Loucy (cell line): ENCODE measurements at regions not wholly inside any gene's neighbourhood (a gene's known extent, or its start where the extent isn't known, plus 50 kb on each side); places are given as distances from the start of the nearest gene placed in this dataset.

Source experiments
- H2AFZ ChIP-seq: fragments of 200-600 bp; sonication (generic); 2 replicates; pipeline ENCODE4 v1.6.0; 2016; ENCODE audit warnings: antibody characterized with exemption, mild to moderate bottlenecking, low read length, moderate library complexity
- H3F3A ChIP-seq: fragments of 200-600 bp; 2 replicates; pipeline ENCODE4 v1.6.0; 2016; ENCODE audit warnings: antibody characterized with exemption, low read depth, mild to moderate bottlenecking
- H3K27me3 ChIP-seq: fragments of 200-600 bp; sonication (generic); 2 replicates; pipeline ENCODE4 v1.6.1; 2014; ENCODE audit warnings: low read length, mild to moderate bottlenecking; ENCODE audit not compliant: insufficient read depth, poor library complexity, severe bottlenecking
- H3K36me3 ChIP-seq: fragments of 200-600 bp; sonication (generic); 2 replicates; pipeline ENCODE4 v1.6.1; 2016; ENCODE audit warnings: low read length; ENCODE audit not compliant: insufficient read depth
- H3K4me1 ChIP-seq: fragments of 200-600 bp; sonication (generic); 2 replicates; pipeline ENCODE4 v1.5.1; 2014; ENCODE audit warnings: low read length, mild to moderate bottlenecking; ENCODE audit not compliant: insufficient read depth, poor library complexity, severe bottlenecking
- H3K4me2 ChIP-seq: fragments of 200-600 bp; sonication (generic); 2 replicates; pipeline ENCODE4 v1.6.0; 2014; ENCODE audit warnings: antibody characterized with exemption, low read length, low read depth, mild to moderate bottlenecking; ENCODE audit not compliant: poor library complexity, severe bottlenecking
- H3K4me3 ChIP-seq: fragments of 200-600 bp; sonication (generic); 2 replicates; pipeline ENCODE4 v1.5.1; 2014; ENCODE audit warnings: low read length, mild to moderate bottlenecking, mixed read lengths; ENCODE audit not compliant: poor library complexity, severe bottlenecking
- H3K79me2 ChIP-seq: fragments of 200-600 bp; sonication (generic); 2 replicates; pipeline ENCODE4 v1.6.1; 2014; ENCODE audit warnings: low read length; ENCODE audit not compliant: insufficient read depth
- H3K9ac ChIP-seq: fragments of 200-600 bp; sonication (generic); 2 replicates; pipeline ENCODE4 v1.6.0; 2014; ENCODE audit warnings: mild to moderate bottlenecking, low read depth, low read length, moderate library complexity; ENCODE audit not compliant: poor library complexity, severe bottlenecking
- H3K9me2 ChIP-seq: fragments of 200-600 bp; sonication (generic); replicated peaks from 2 replicates; pipeline ENCODE4 v1.6.1; 2016; ENCODE audit warnings: low read depth, low read length, mixed read lengths
- H3K9me3 ChIP-seq: fragments of 200-600 bp; sonication (generic); 2 replicates; pipeline ENCODE4 v1.6.1; 2014; ENCODE audit warnings: mild to moderate bottlenecking, antibody characterized with exemption, low read length, low read depth; ENCODE audit not compliant: insufficient read depth
- H4K20me1 ChIP-seq: fragments of 200-600 bp; sonication (generic); 2 replicates; pipeline ENCODE4 v1.6.0; 2014; ENCODE audit warnings: antibody characterized with exemption, low read length, mild to moderate bottlenecking; ENCODE audit not compliant: insufficient read depth, poor library complexity, severe bottlenecking
- CTCF ChIP-seq: fragments of 200-600 bp; sonication (generic); conservative IDR thresholded peaks from 2 replicates; pipeline ENCODE4 v1.5.1; 2014; ENCODE audit warnings: mild to moderate bottlenecking, antibody characterized with exemption, low read length
- EZH2phosphoT487 ChIP-seq: fragments of 200-600 bp; IDR thresholded peaks from 2 replicates; pipeline ENCODE4 v1.6.1; 2018; ENCODE audit warnings: antibody characterized with exemption, mild to moderate bottlenecking, moderate library complexity, borderline replicate concordance

GRCh38 chr5:124880903-124881697 is 134.7 kb upstream of the ZNF608 start:
- Histone ChIP-seq H4K20me1 (no peaks in the 10 kb centered on the region), H3K4me3 (no peak overlapping the region), H3K9me2 (no peaks in the 10 kb centered on the region), H2AFZ (no peak overlapping the region), H3K36me3 (no peaks in the 10 kb centered on the region), H3K4me1 (no peaks in the 10 kb centered on the region), H3K9ac (no peak overlapping the region), H3K4me2 (no peak overlapping the region), H3K27me3 (no peaks in the 10 kb centered on the region), H3F3A (no peaks in the 10 kb centered on the region), H3K9me3 (no peaks in the 10 kb centered on the region), H3K79me2 (no peaks in the 10 kb centered on the region)
- TF ChIP-seq CTCF (no peak), EZH2phosphoT487 (no peak)

- Histone ChIP-seq H3K4me1 (peaks cover 2% of the 10 kb centered on the region), H3F3A (no peaks in the 10 kb centered on the region), H3K9me3 (no peaks in the 10 kb centered on the region), H3K4me3 (no peak overlapping the region), H3K36me3 (no peaks in the 10 kb centered on the region), H2AFZ (no peak overlapping the region), H3K9ac (no peak overlapping the region), H3K4me2 (no peak overlapping the region), H3K27me3 (no peaks in the 10 kb centered on the region), H3K9me2 (no peaks in the 10 kb centered on the region), H4K20me1 (no peaks in the 10 kb centered on the region), H3K79me2 (no peaks in the 10 kb centered on the region)
- TF ChIP-seq EZH2phosphoT487, result no peak
- TF ChIP-seq CTCF, result no peak
Measured at GRCh38 chr5:124883681-124884080, 137.2 kb upstream of the ZNF608 start.

- no peak overlapping the region for H3K4me3 ChIP-seq
- no peaks in the 10 kb centered on the region for H3K36me3 ChIP-seq
- no peak overlapping the region for H3K9ac ChIP-seq
- H3F3A ChIP-seq, result no peaks in the 10 kb centered on the region
- TF ChIP-seq EZH2phosphoT487 (no peak), CTCF (no peak)
- no peaks in the 10 kb centered on the region for H3K79me2 ChIP-seq
- no peak overlapping the region for H2AFZ ChIP-seq
- no peaks in the 10 kb centered on the region for H3K9me2 ChIP-seq
- H4K20me1 ChIP-seq, result no peaks in the 10 kb centered on the region
- no peaks in the 10 kb centered on the region for H3K9me3 ChIP-seq
- no peak overlapping the region for H3K4me2 ChIP-seq
- peaks cover 5% of the 10 kb centered on the region for H3K4me1 ChIP-seq
- H3K27me3 ChIP-seq, result no peaks in the 10 kb centered on the region
Measured at GRCh38 chr5:124884114-124884513, 137.7 kb upstream of the ZNF608 start.
